GM23338 (cell line): ENCODE measurements at regions not wholly inside any gene's neighbourhood (a gene's known extent, or its start where the extent isn't known, plus 50 kb on each side); places are given as distances from the start of the nearest gene placed in this dataset.

Source experiments
- ATAC-seq: fragments of 200-7000 bp; cut with Tn5 transposase; 3 replicates; pipeline ENCODE4 v1.9.1; 2020
- DNase-seq: peaks from one replicate; pipeline ENCODE4 v3.0.0-alpha.2; 2015; ENCODE audit warnings: low spot score
- H2AFZ ChIP-seq: fragments of 200-600 bp; sonication (generic); 2 replicates; pipeline ENCODE4 v1.8.0; 2016; ENCODE audit warnings: antibody characterized with exemption, mild to moderate bottlenecking, moderate library complexity
- H3F3A ChIP-seq: fragments of 200-600 bp; sonication (generic); replicated peaks from 2 replicates; pipeline ENCODE4 v1.8.0; 2017; ENCODE audit warnings: antibody characterized with exemption, mixed run types, low read depth
- H3K27ac ChIP-seq: fragments of 200-600 bp; sonication (generic); 2 replicates; pipeline ENCODE4 v1.6.1; 2016; ENCODE audit warnings: low read depth
- H3K27me3 ChIP-seq: fragments of 200-600 bp; sonication (generic); 2 replicates; pipeline ENCODE4 v1.8.0; 2016; ENCODE audit warnings: mild to moderate bottlenecking, mixed run types, moderate library complexity; ENCODE audit not compliant: insufficient read depth
- H3K36me3 ChIP-seq: fragments of 200-600 bp; sonication (generic); 2 replicates; pipeline ENCODE4 v1.8.0; 2016; ENCODE audit warnings: mild to moderate bottlenecking; ENCODE audit not compliant: insufficient read depth
- H3K4me1 ChIP-seq: fragments of 200-600 bp; sonication (generic); 2 replicates; pipeline ENCODE4 v1.8.0; 2016; ENCODE audit warnings: mild to moderate bottlenecking, moderate library complexity; ENCODE audit not compliant: insufficient read depth
- H3K4me2 ChIP-seq: fragments of 200-600 bp; sonication (generic); 2 replicates; pipeline ENCODE4 v1.7.1; 2017; ENCODE audit warnings: mixed run types
- H3K4me3 ChIP-seq: fragments of 200-600 bp; sonication (generic); 2 replicates; pipeline ENCODE4 v1.6.1; 2016; ENCODE audit warnings: mixed run types
- H3K79me2 ChIP-seq: fragments of 200-600 bp; sonication (generic); replicated peaks from 2 replicates; pipeline ENCODE4 v1.8.0; 2017; ENCODE audit warnings: mild to moderate bottlenecking; ENCODE audit not compliant: insufficient read depth
- H3K9me2 ChIP-seq: fragments of 200-600 bp; sonication (generic); 2 replicates; pipeline ENCODE4 v1.8.0; 2017; ENCODE audit not compliant: insufficient read depth
- H4K20me1 ChIP-seq: fragments of 200-600 bp; sonication (generic); replicated peaks from 2 replicates; pipeline ENCODE4 v1.8.0; 2017; ENCODE audit warnings: mild to moderate bottlenecking; ENCODE audit not compliant: insufficient read depth
- H3K27ac Mint-ChIP-seq: 2 replicates; pipeline ENCODE4 v1.8.0; 2020; ENCODE audit warnings: inconsistent platforms, mild to moderate bottlenecking, moderate library complexity, mixed read lengths
- H3K27me3 Mint-ChIP-seq: 3 replicates; pipeline ENCODE4 v1.8.0; 2022; ENCODE audit warnings: low read depth, mild to moderate bottlenecking, moderate library complexity, mixed read lengths, inconsistent platforms; ENCODE audit not compliant: insufficient read depth, poor library complexity
- H3K36me3 Mint-ChIP-seq: 3 replicates; pipeline ENCODE4 v1.8.0; 2021; ENCODE audit warnings: low read depth, mild to moderate bottlenecking, inconsistent platforms, moderate library complexity, mixed read lengths
- H3K4me1 Mint-ChIP-seq: 3 replicates; pipeline ENCODE4 v1.8.0; 2020; ENCODE audit warnings: mild to moderate bottlenecking, inconsistent platforms, mixed read lengths
- H3K4me3 Mint-ChIP-seq: 3 replicates; pipeline ENCODE4 v1.8.0; 2021; ENCODE audit warnings: moderate library complexity, mild to moderate bottlenecking, inconsistent platforms, mixed read lengths
- H3K9me3 Mint-ChIP-seq: 3 replicates; pipeline ENCODE4 v1.8.0; 2020; ENCODE audit warnings: moderate library complexity, mild to moderate bottlenecking, inconsistent platforms, mixed read lengths
- CREB1 ChIP-seq: fragments of 250-450 bp; sonication (Bioruptor Pico); IDR thresholded peaks from 2 replicates; pipeline ENCODE4 v1.5.0; 2020; ENCODE audit warnings: low read depth, mild to moderate bottlenecking, moderate library complexity
- EZH2phosphoT487 ChIP-seq: fragments of 200-600 bp; sonication (generic); IDR thresholded peaks from one replicate; pipeline ENCODE4 v1.8.1; 2018; ENCODE audit warnings: antibody characterized with exemption; ENCODE audit not compliant: unreplicated experiment
- JUNB ChIP-seq: IDR thresholded peaks from one replicate; pipeline ENCODE4 v1.6.1; 2016; ENCODE audit warnings: antibody characterized with exemption; ENCODE audit not compliant: unreplicated experiment
- NANOG ChIP-seq: IDR thresholded peaks from 2 replicates; pipeline ENCODE4 v1.6.1; 2016; ENCODE audit warnings: antibody characterized with exemption, borderline replicate concordance
- POLR2AphosphoS5 ChIP-seq: IDR thresholded peaks from 2 replicates; pipeline ENCODE4 v1.6.1; 2016; ENCODE audit warnings: antibody characterized with exemption, low read depth
- REST ChIP-seq: IDR thresholded peaks from one replicate; pipeline ENCODE4 v1.6.1; 2018; ENCODE audit warnings: antibody characterized with exemption; ENCODE audit not compliant: unreplicated experiment
- ZNF114 ChIP-seq: fragments of 250-450 bp; sonication (Bioruptor Pico); IDR thresholded peaks from 2 replicates; pipeline ENCODE4 v1.5.0; 2020; ENCODE audit warnings: mild to moderate bottlenecking, moderate library complexity
- ZNF331 ChIP-seq: fragments of 250-450 bp; sonication (Bioruptor Pico); IDR thresholded peaks from 2 replicates; pipeline ENCODE4 v1.5.0; 2020; ENCODE audit warnings: low read depth, mild to moderate bottlenecking, moderate library complexity
- ZNF462 ChIP-seq: fragments of 250-450 bp; sonication (Bioruptor Pico); IDR thresholded peaks from 2 replicates; pipeline ENCODE4 v1.5.0; 2020; ENCODE audit warnings: mild to moderate bottlenecking, moderate library complexity

GRCh38 chr1:61552630-61553305 lies 172.2 kb downstream of the TM2D1 start:
- Histone ChIP-seq H3K4me3 (no peak overlapping the region), H3K4me2 (no peak overlapping the region), H3K79me2 (no peaks in the 10 kb centered on the region), H3K36me3 (no peaks in the 10 kb centered on the region), H3K4me1 (no peaks in the 10 kb centered on the region), H3K9me2 (peaks cover 14% of the 10 kb centered on the region), H3K27me3 (no peaks in the 10 kb centered on the region), H2AFZ (no peak overlapping the region), H3K27ac (no peak overlapping the region), H4K20me1 (no peaks in the 10 kb centered on the region), H3F3A (no peaks in the 10 kb centered on the region)
- Mint-ChIP-seq H3K4me3 (no peak overlapping the region), H3K27ac (no peak overlapping the region), H3K36me3 (no peaks in the 10 kb centered on the region; the same call in 2 of the 3 replicates), H3K27me3 (peaks cover 2% of the 10 kb centered on the region), H3K9me3 (peaks cover 9% of the 10 kb centered on the region; the same call in 2 of the 3 replicates), H3K4me1 (no peaks in the 10 kb centered on the region; the same call in 2 of the 3 replicates)
- TF ChIP-seq REST (no peak), ZNF462 (CRISPR knock-in tag) (no peak), CREB1 (CRISPR knock-in tag) (no peak), EZH2phosphoT487 (no peak), NANOG (no peak), POLR2AphosphoS5 (no peak), ZNF331 (CRISPR knock-in tag) (no peak), ZNF114 (no peak), JUNB (no peak)
- no peak for DNase-seq
- no peak for ATAC-seq
